HFFc6 (cell line): ENCODE measurements at regions not wholly inside any gene's neighbourhood (a gene's known extent, or its start where the extent isn't known, plus 50 kb on each side); places are given as distances from the start of the nearest gene placed in this dataset.
A peak's percentile ranks its signal among the peaks of the same experiment; 100 is the strongest.
"Not testable (repeated sequence)": the region's sequence is repeated elsewhere in the genome, so short reads cannot be mapped to it uniquely, and the experiment has no call there.

ENCODE experiments used
- DNase-seq: peaks from one replicate; pipeline ENCODE4 v3.0.0-alpha.2; 2018
- H3K27ac Mint-ChIP-seq: 2 replicates; pipeline ENCODE4 v1.8.0; 2020; ENCODE audit warnings: mild to moderate bottlenecking, mixed read lengths
- H3K27me3 Mint-ChIP-seq: 2 replicates; pipeline ENCODE4 v1.8.0; 2021; ENCODE audit warnings: mild to moderate bottlenecking, moderate library complexity, mixed read lengths; ENCODE audit not compliant: insufficient read depth
- H3K36me3 Mint-ChIP-seq: 2 replicates; pipeline ENCODE4 v1.8.0; 2021; ENCODE audit warnings: low read depth, mixed read lengths
- H3K4me1 Mint-ChIP-seq: 2 replicates; pipeline ENCODE4 v1.8.0; 2020; ENCODE audit warnings: low read depth, mixed read lengths
- H3K4me3 Mint-ChIP-seq: 2 replicates; pipeline ENCODE4 v1.8.0; 2020; ENCODE audit warnings: mild to moderate bottlenecking, moderate library complexity, mixed read lengths
- H3K9me3 Mint-ChIP-seq: 2 replicates; pipeline ENCODE4 v1.8.0; 2020; ENCODE audit warnings: mild to moderate bottlenecking, mixed read lengths
- CTCF ChIP-seq: fragments of 200-600 bp; sonication (generic); IDR thresholded peaks from 2 replicates; pipeline ENCODE4 v1.5.0; 2021; ENCODE audit warnings: antibody characterized with exemption, mild to moderate bottlenecking

- H3K4me1 Mint-ChIP-seq, result no peaks in the 10 kb centered on the region
- H3K4me3 Mint-ChIP-seq, result no peak overlapping the region
- DNase-seq, result no peak
- no peaks in the 10 kb centered on the region; the same call in 1 of the 2 replicates for H3K9me3 Mint-ChIP-seq
- H3K36me3 Mint-ChIP-seq, result no peaks in the 10 kb centered on the region
- H3K27me3 Mint-ChIP-seq, result no peaks in the 10 kb centered on the region; the same call in 1 of the 2 replicates
- no peak for TF ChIP-seq CTCF
- H3K27ac Mint-ChIP-seq, result no peak overlapping the region
Observed at GRCh38 chr5:136563489-136563888, 198.1 kb upstream of the TRPC7 start.

- no peaks in the 10 kb centered on the region; the same call in 1 of the 2 replicates for H3K27me3 Mint-ChIP-seq
- H3K9me3 Mint-ChIP-seq, result peaks cover 3% of the 10 kb centered on the region
- no peak overlapping the region for H3K27ac Mint-ChIP-seq
- no peak for DNase-seq
- H3K4me1 Mint-ChIP-seq, result no peaks in the 10 kb centered on the region
- H3K36me3 Mint-ChIP-seq, result peaks cover 3% of the 10 kb centered on the region; the same call in 1 of the 2 replicates
- TF ChIP-seq CTCF, result no peak
- no peak overlapping the region for H3K4me3 Mint-ChIP-seq
Observed at GRCh38 chr5:136560126-136560525, 194.8 kb upstream of the TRPC7 start.

GRCh38 chr5:136559651-136560050 lies 194.3 kb upstream of the TRPC7 start:
- Mint-ChIP-seq H3K27ac (no peak overlapping the region), H3K9me3 (peaks cover 8% of the 10 kb centered on the region), H3K36me3 (peaks cover 7% of the 10 kb centered on the region; the same call in 1 of the 2 replicates), H3K4me3 (no peak overlapping the region), H3K27me3 (no peaks in the 10 kb centered on the region; the same call in 1 of the 2 replicates), H3K4me1 (no peaks in the 10 kb centered on the region)
- TF ChIP-seq CTCF, result no peak
- DNase-seq, result no peak

GRCh38 chr5:136547096-136547495 lies 181.8 kb upstream of the TRPC7 start:
- not testable (repeated sequence) for H3K4me3 Mint-ChIP-seq, DNase-seq, H3K9me3 Mint-ChIP-seq, H3K4me1 Mint-ChIP-seq, H3K27ac Mint-ChIP-seq, H3K36me3 Mint-ChIP-seq, H3K27me3 Mint-ChIP-seq

GRCh38 chr5:136546441-136546840 lies 181.1 kb upstream of the TRPC7 start:
- not testable (repeated sequence) for H3K9me3 Mint-ChIP-seq, H3K4me3 Mint-ChIP-seq, DNase-seq, H3K27me3 Mint-ChIP-seq, H3K27ac Mint-ChIP-seq, H3K36me3 Mint-ChIP-seq, H3K4me1 Mint-ChIP-seq

- not testable (repeated sequence) for H3K9me3 Mint-ChIP-seq, DNase-seq, H3K27me3 Mint-ChIP-seq, H3K4me1 Mint-ChIP-seq, H3K36me3 Mint-ChIP-seq, H3K4me3 Mint-ChIP-seq, H3K27ac Mint-ChIP-seq
Observed at GRCh38 chr5:136545031-136545430, 179.7 kb upstream of the TRPC7 start.

- H3K4me1 Mint-ChIP-seq, result no peaks in the 10 kb centered on the region; the same call in 1 of the 2 replicates
- TF ChIP-seq CTCF, result no peak
- peaks cover 2% of the 10 kb centered on the region for H3K27me3 Mint-ChIP-seq
- H3K4me3 Mint-ChIP-seq, result no peak overlapping the region
- no peaks in the 10 kb centered on the region for H3K9me3 Mint-ChIP-seq
- DNase-seq, result peak; percentile 45
- no peaks in the 10 kb centered on the region for H3K36me3 Mint-ChIP-seq
- H3K27ac Mint-ChIP-seq, result no peak overlapping the region
Observed at GRCh38 chr5:136538534-136538933, 173.2 kb upstream of the TRPC7 start.
